A673 (cell line): ENCODE measurements at regions not wholly inside any gene's neighbourhood (a gene's known extent, or its start where the extent isn't known, plus 50 kb on each side); places are given as distances from the start of the nearest gene placed in this dataset.
"Not testable (repeated sequence)": the region's sequence is repeated elsewhere in the genome, so short reads cannot be mapped to it uniquely, and the experiment has no call there.

Experiments used
- BruUV-seq: library from RNA; stranded (reverse); fragments of 400-500 nt; replicated peaks from 2 replicates; lab custom pipeline; 2021; lab: Mats Ljungman, UMichigan
- CTCF ChIA-PET: fragments of 300-600 bp; sonication (Branson Sonifier 250); formaldehyde crosslinking; loops from one replicate; lab custom pipeline; 2022; ENCODE audit warnings: antibody characterized with exemption; lab: Charles Lee
- POLR2A ChIA-PET: fragments of 300-600 bp; sonication (Branson Sonifier 250); formaldehyde crosslinking; loops from one replicate; lab custom pipeline; 2022; ENCODE audit warnings: antibody characterized with exemption; ENCODE audit not compliant: low non-redundant PET; lab: Charles Lee
- DNase-seq: peaks from one replicate; pipeline ENCODE4 v3.0.0-alpha.2; 2015; ENCODE audit warnings: low spot score
- H3K27ac ChIP-seq: fragments of 200-600 bp; sonication (generic); 2 replicates; pipeline ENCODE4 v1.5.1; 2016; ENCODE audit warnings: mixed run types, low read depth, mild to moderate bottlenecking, mixed read lengths, antibody characterized with exemption, low read length; ENCODE audit not compliant: poor library complexity, severe bottlenecking
- H3K27me3 ChIP-seq: fragments of 200-600 bp; sonication (generic); replicated peaks from 2 replicates; pipeline ENCODE4 v1.6.1; 2017; ENCODE audit warnings: mixed run types, low read depth, mild to moderate bottlenecking, mixed read lengths, antibody characterized with exemption, low read length; ENCODE audit not compliant: insufficient read depth, poor library complexity
- H3K36me3 ChIP-seq: fragments of 200-600 bp; sonication (generic); 2 replicates; pipeline ENCODE4 v1.6.1; 2016; ENCODE audit warnings: mixed run types, mild to moderate bottlenecking, mixed read lengths, antibody characterized with exemption, low read length; ENCODE audit not compliant: insufficient read depth, poor library complexity, severe bottlenecking
- H3K4me1 ChIP-seq: fragments of 200-600 bp; sonication (generic); 2 replicates; pipeline ENCODE4 v1.6.1; 2017; ENCODE audit warnings: mixed run types, mild to moderate bottlenecking, mixed read lengths, antibody characterized with exemption, low read length; ENCODE audit not compliant: insufficient read depth, poor library complexity, severe bottlenecking
- H3K4me3 ChIP-seq: fragments of 200-600 bp; sonication (generic); 2 replicates; pipeline ENCODE4 v1.5.1; 2016; ENCODE audit warnings: low read depth, mixed run types, mild to moderate bottlenecking, mixed read lengths, low read length; ENCODE audit not compliant: poor library complexity, severe bottlenecking
- H3K9me3 ChIP-seq: fragments of 200-600 bp; sonication (generic); 2 replicates; pipeline ENCODE4 v1.6.1; 2016; ENCODE audit warnings: mixed run types, low read depth, mild to moderate bottlenecking, mixed read lengths, antibody characterized with exemption, low read length; ENCODE audit not compliant: poor library complexity, severe bottlenecking
- intact Hi-C: fragments of 100-400 bp; cut with micrococcal nuclease; formaldehyde crosslinking; loops from one replicate; pipeline ENCODE4 v1.10.0; 2022; ENCODE audit not compliant: unreplicated experiment

DNA sequence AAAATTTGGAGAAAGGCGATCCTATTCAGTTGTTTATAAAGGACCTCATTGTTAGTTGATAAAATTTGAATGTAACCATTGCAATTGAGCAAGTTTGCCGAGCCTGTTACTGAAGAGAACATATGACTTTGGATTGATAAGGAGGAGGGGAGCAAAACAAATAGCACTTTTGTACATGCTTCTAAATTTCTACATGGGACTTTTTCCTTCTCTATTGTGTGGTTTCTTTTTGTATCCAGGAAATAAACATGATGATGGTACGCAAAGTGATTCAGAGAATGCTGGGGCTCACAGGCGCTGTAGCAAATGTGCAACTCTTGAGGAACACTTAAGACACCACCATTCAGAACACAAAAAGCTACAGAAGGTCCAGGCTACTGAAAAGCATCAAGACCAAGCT lies 140.2 kb upstream of the PRSS12 start:
- H3K27ac ChIP-seq, POLR2A ChIA-PET, H3K27me3 ChIP-seq, DNase-seq, BruUV-seq, intact Hi-C loops, H3K36me3 ChIP-seq, H3K9me3 ChIP-seq, H3K4me1 ChIP-seq, CTCF ChIA-PET, H3K4me3 ChIP-seq: not testable (repeated sequence)

- H3K9me3 ChIP-seq, BruUV-seq, H3K4me1 ChIP-seq, DNase-seq, POLR2A ChIA-PET, H3K27me3 ChIP-seq, H3K36me3 ChIP-seq, H3K4me3 ChIP-seq, intact Hi-C loops, H3K27ac ChIP-seq, CTCF ChIA-PET: not testable (repeated sequence)
Measured at GRCh38 chr4:118494437-118494836, 141.6 kb upstream of the PRSS12 start.

GRCh38 chr4:118502967-118503366 lies 150.2 kb upstream of the PRSS12 start:
- BruUV-seq, H3K27me3 ChIP-seq, H3K27ac ChIP-seq, POLR2A ChIA-PET, H3K4me3 ChIP-seq, H3K36me3 ChIP-seq, CTCF ChIA-PET, DNase-seq, H3K9me3 ChIP-seq, H3K4me1 ChIP-seq, intact Hi-C loops: not testable (repeated sequence)

DNA sequence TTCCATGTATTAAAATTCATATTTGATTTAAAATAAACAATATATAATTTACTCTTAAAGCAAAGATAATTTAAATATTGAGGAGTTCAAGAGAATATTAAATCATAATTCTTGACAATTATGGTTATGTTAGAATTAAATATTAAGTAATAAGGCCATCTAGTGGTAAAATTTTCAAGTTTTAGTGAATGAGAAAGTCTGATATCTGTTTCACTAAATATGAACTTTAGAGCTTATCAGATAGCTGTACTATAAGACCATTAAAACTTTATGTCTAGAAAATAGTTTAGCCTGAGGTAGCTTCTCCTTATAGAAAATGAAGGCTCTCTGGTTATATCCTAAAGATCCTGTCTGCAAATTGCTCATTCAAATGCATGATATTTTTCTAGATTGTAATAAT lies 152.1 kb upstream of the PRSS12 start:
- BruUV-seq, H3K36me3 ChIP-seq, H3K4me1 ChIP-seq, H3K27ac ChIP-seq, CTCF ChIA-PET, POLR2A ChIA-PET, H3K9me3 ChIP-seq, DNase-seq, intact Hi-C loops, H3K4me3 ChIP-seq, H3K27me3 ChIP-seq: not testable (repeated sequence)

GRCh38 chr4:118505491-118505890 lies 152.7 kb upstream of the PRSS12 start:
- H3K27me3 ChIP-seq, CTCF ChIA-PET, H3K27ac ChIP-seq, BruUV-seq, H3K4me1 ChIP-seq, H3K36me3 ChIP-seq, intact Hi-C loops, H3K9me3 ChIP-seq, POLR2A ChIA-PET, H3K4me3 ChIP-seq, DNase-seq: not testable (repeated sequence)

DNA sequence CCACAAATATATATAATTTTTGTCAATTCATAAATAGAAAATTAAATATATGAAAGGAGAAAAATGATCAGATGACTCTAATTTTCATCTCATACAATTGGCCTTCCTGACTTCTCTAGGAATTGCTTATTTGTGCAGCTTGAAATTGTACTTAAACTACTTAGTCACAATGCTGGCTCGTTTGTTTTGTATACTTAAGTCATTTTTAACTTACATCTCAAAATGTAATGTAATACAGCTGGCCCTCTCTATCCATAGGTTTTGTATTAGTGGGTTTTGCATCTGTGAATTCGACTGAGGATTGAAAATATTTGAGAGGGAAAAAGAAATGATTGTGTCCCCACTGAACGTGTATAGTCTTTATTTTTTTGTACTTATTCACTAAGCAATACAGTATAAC lies 160.1 kb upstream of the PRSS12 start:
- BruUV-seq, H3K4me1 ChIP-seq, DNase-seq, H3K9me3 ChIP-seq, H3K36me3 ChIP-seq, H3K27ac ChIP-seq, H3K27me3 ChIP-seq, CTCF ChIA-PET, intact Hi-C loops, H3K4me3 ChIP-seq, POLR2A ChIA-PET: not testable (repeated sequence)

DNA sequence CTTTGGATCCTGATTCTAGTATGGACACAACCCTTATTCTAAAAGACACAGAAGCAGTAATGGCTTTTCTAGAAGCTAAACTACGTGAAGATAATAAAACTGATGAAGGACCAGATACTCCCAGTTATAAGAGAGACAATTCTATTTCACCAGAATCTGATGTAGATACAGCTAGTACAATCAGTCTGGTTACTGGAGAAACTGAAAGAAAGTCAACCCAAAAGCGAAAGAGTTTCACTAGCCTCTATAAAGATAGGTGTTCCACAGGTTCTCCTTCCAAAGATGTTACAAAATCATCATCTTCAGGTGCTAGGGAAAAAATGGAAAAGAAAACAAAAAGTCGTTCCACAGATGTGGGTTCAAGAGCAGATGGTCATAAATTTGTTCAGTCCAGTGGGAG lies 161.5 kb upstream of the PRSS12 start:
- DNase-seq, POLR2A ChIA-PET, H3K4me3 ChIP-seq, H3K27me3 ChIP-seq, H3K9me3 ChIP-seq, H3K4me1 ChIP-seq, intact Hi-C loops, H3K27ac ChIP-seq, BruUV-seq, CTCF ChIA-PET, H3K36me3 ChIP-seq: not testable (repeated sequence)

GRCh38 chr4:118516107-118516506 lies 163.3 kb upstream of the PRSS12 start:
- intact Hi-C loops, CTCF ChIA-PET: not testable (repeated sequence)

More at GRCh38 chr4:118516107-118516506, 163.3 kb upstream of the PRSS12 start:
- H3K36me3 ChIP-seq, H3K27ac ChIP-seq, POLR2A ChIA-PET, H3K4me3 ChIP-seq, DNase-seq, H3K9me3 ChIP-seq, H3K4me1 ChIP-seq, BruUV-seq, H3K27me3 ChIP-seq: not testable (repeated sequence)
